Naive B cell (primary cell): ENCODE measurements at regions not wholly inside any gene's neighbourhood (a gene's known extent, or its start where the extent isn't known, plus 50 kb on each side); places are given as distances from the start of the nearest gene placed in this dataset.
A peak's percentile ranks its signal among the peaks of the same experiment; 100 is the strongest.
"Not testable (repeated sequence)": the region's sequence is repeated elsewhere in the genome, so short reads cannot be mapped to it uniquely, and the experiment has no call there.

ENCODE experiments used
- ATAC-seq, 2 donors: fragments of 150-1000 bp; cut with Tn5 transposase; 2 replicates each; pipeline ENCODE4 v1.10.0; 2021; ENCODE audit warnings: low read depth in 2 of 2, mild to moderate bottlenecking in 2 of 2, moderate library complexity in 2 of 2
- DNase-seq: peaks from one replicate; pipeline ENCODE4 v3.0.0; 2022
- H3K27ac Mint-ChIP-seq, 6 donors: one replicate each; pipeline ENCODE4 v1.8.0; 2020 to 2022; ENCODE audit warnings: mild to moderate bottlenecking in 6 of 6, mixed read lengths in 6 of 6, moderate library complexity in 5 of 6, inconsistent platforms in 2 of 6
- H3K27me3 Mint-ChIP-seq, 3 donors: one replicate each; pipeline ENCODE4 v1.8.0; 2021 to 2022; ENCODE audit warnings: mixed read lengths in 3 of 3, mild to moderate bottlenecking in 1 of 3
- H3K36me3 Mint-ChIP-seq, 2 donors: one replicate each; pipeline ENCODE4 v1.8.0; 2020 to 2022; ENCODE audit warnings: mixed read lengths in 2 of 2, inconsistent platforms in 1 of 2, mild to moderate bottlenecking in 1 of 2
- H3K4me1 Mint-ChIP-seq, 3 donors: one replicate each; pipeline ENCODE4 v1.8.0; 2020 to 2022; ENCODE audit warnings: mixed read lengths in 3 of 3, inconsistent platforms in 1 of 3, mild to moderate bottlenecking in 1 of 3, moderate library complexity in 1 of 3
- H3K4me3 Mint-ChIP-seq, 8 donors: one replicate each; pipeline ENCODE4 v1.8.0; 2020 to 2022; ENCODE audit warnings: mild to moderate bottlenecking in 8 of 8, mixed read lengths in 8 of 8, moderate library complexity in 8 of 8, inconsistent platforms in 2 of 8
- H3K9me3 Mint-ChIP-seq, 7 donors: one replicate each; pipeline ENCODE4 v1.8.0; 2020 to 2022; ENCODE audit warnings: mixed read lengths in 7 of 7, mild to moderate bottlenecking in 5 of 7, inconsistent platforms in 2 of 7, moderate library complexity in 1 of 7

- DNase-seq (no peak), ATAC-seq (no peak)
- H3K9me3 Mint-ChIP-seq, result peaks cover 10 to 36% (median 26%) of the 10 kb centered on the region in 7 donors
- no peak overlapping the region for H3K4me3 Mint-ChIP-seq
- H3K36me3 Mint-ChIP-seq, result peaks cover 5 to 16% of the 10 kb centered on the region in 2 donors
- H3K27me3 Mint-ChIP-seq, result no peaks in the 10 kb centered on the region
- peak overlapping the region in 2 of 6 donors; percentile 44 to 68 for H3K27ac Mint-ChIP-seq
- no peaks in the 10 kb centered on the region for H3K4me1 Mint-ChIP-seq
Observed at GRCh38 chr13:46479283-46479682, 73.7 kb upstream of the LRCH1 start.

- H3K36me3 Mint-ChIP-seq, result peaks cover 5 to 15% of the 10 kb centered on the region in 2 donors
- H3K9me3 Mint-ChIP-seq, result peaks cover 10 to 30% (median 20%) of the 10 kb centered on the region in 7 donors
- no peak overlapping the region for H3K4me3 Mint-ChIP-seq
- H3K4me1 Mint-ChIP-seq, result no peaks in the 10 kb centered on the region
- H3K27me3 Mint-ChIP-seq, result no peaks in the 10 kb centered on the region
- DNase-seq, result no peak
- H3K27ac Mint-ChIP-seq, result peak overlapping the region in 1 of 6 donors; percentile 67
- no peak for ATAC-seq
Observed at GRCh38 chr13:46478651-46479050, 74.3 kb upstream of the LRCH1 start.

GRCh38 chr13:46476174-46476573 is 76.8 kb upstream of the LRCH1 start:
- Mint-ChIP-seq H3K27ac (no peak overlapping the region), H3K27me3 (no peaks in the 10 kb centered on the region), H3K4me3 (no peak overlapping the region), H3K36me3 (peaks cover 0 to 4% of the 10 kb centered on the region in 2 donors), H3K9me3 (peaks cover 0 to 5% (median 2%) of the 10 kb centered on the region in 7 donors), H3K4me1 (no peaks in the 10 kb centered on the region)
- ATAC-seq (no peak), DNase-seq (no peak)

- H3K4me1 Mint-ChIP-seq, result no peaks in the 10 kb centered on the region
- no peaks in the 10 kb centered on the region for H3K36me3 Mint-ChIP-seq
- no peak for DNase-seq
- H3K4me3 Mint-ChIP-seq, result no peak overlapping the region
- no peaks in the 10 kb centered on the region for H3K27me3 Mint-ChIP-seq
- no peak overlapping the region for H3K27ac Mint-ChIP-seq
- ATAC-seq, result no peak
- H3K9me3 Mint-ChIP-seq, result peaks cover 0 to 2% (median 0%) of the 10 kb centered on the region in 7 donors
Observed at GRCh38 chr13:46475541-46475991, 77.4 kb upstream of the LRCH1 start.

GRCh38 chr13:46473806-46474205 is 79.2 kb upstream of the LRCH1 start:
- Mint-ChIP-seq H3K4me1 (no peaks in the 10 kb centered on the region), H3K4me3 (no peak overlapping the region), H3K9me3 (no peaks in the 10 kb centered on the region), H3K27ac (no peak overlapping the region), H3K36me3 (no peaks in the 10 kb centered on the region), H3K27me3 (no peaks in the 10 kb centered on the region)
- DNase-seq (no peak), ATAC-seq (no peak)

GRCh38 chr13:46472384-46472783 is 80.6 kb upstream of the LRCH1 start:
- Mint-ChIP-seq H3K36me3 (no peaks in the 10 kb centered on the region), H3K27me3 (no peaks in the 10 kb centered on the region), H3K27ac (no peak overlapping the region), H3K9me3 (no peaks in the 10 kb centered on the region), H3K4me1 (no peaks in the 10 kb centered on the region), H3K4me3 (no peak overlapping the region)
- DNase-seq, result no peak
- ATAC-seq, result no peak

GRCh38 chr13:46469699-46470098 is 82.6 kb upstream of the RUBCNL start:
- H3K4me3 Mint-ChIP-seq, ATAC-seq, H3K27ac Mint-ChIP-seq, H3K27me3 Mint-ChIP-seq, H3K4me1 Mint-ChIP-seq, DNase-seq, H3K9me3 Mint-ChIP-seq, H3K36me3 Mint-ChIP-seq: not testable (repeated sequence)

- H3K9me3 Mint-ChIP-seq, result no peaks in the 10 kb centered on the region
- DNase-seq, result no peak
- H3K4me3 Mint-ChIP-seq, result no peak overlapping the region
- no peak overlapping the region for H3K27ac Mint-ChIP-seq
- ATAC-seq, result no peak
- no peaks in the 10 kb centered on the region for H3K36me3 Mint-ChIP-seq
- no peaks in the 10 kb centered on the region for H3K4me1 Mint-ChIP-seq
- no peaks in the 10 kb centered on the region for H3K27me3 Mint-ChIP-seq
Observed at GRCh38 chr13:46468570-46469463, 81.8 kb upstream of the RUBCNL start.

- not testable (repeated sequence) for DNase-seq
Observed at GRCh38 chr13:46467694-46468093, 80.6 kb upstream of the RUBCNL start.

GRCh38 chr13:46466074-46466473 is 79.0 kb upstream of the RUBCNL start:
- H3K36me3 Mint-ChIP-seq, H3K27me3 Mint-ChIP-seq, H3K4me3 Mint-ChIP-seq, H3K27ac Mint-ChIP-seq, H3K4me1 Mint-ChIP-seq, DNase-seq, ATAC-seq, H3K9me3 Mint-ChIP-seq: not testable (repeated sequence)

More at GRCh38 chr13:46467694-46468093, 80.6 kb upstream of the RUBCNL start:
- not testable (repeated sequence) for H3K9me3 Mint-ChIP-seq, H3K4me3 Mint-ChIP-seq, H3K36me3 Mint-ChIP-seq, ATAC-seq, H3K4me1 Mint-ChIP-seq, H3K27me3 Mint-ChIP-seq, H3K27ac Mint-ChIP-seq

GRCh38 chr13:46463719-46464118 is 76.7 kb upstream of the RUBCNL start:
- no peaks in the 10 kb centered on the region for H3K27me3 Mint-ChIP-seq
- H3K27ac Mint-ChIP-seq, result no peak overlapping the region
- no peak for DNase-seq
- H3K4me1 Mint-ChIP-seq, result no peaks in the 10 kb centered on the region
- ATAC-seq, result no peak
- peaks cover 0 to 4% (median 4%) of the 10 kb centered on the region in 7 donors for H3K9me3 Mint-ChIP-seq
- H3K36me3 Mint-ChIP-seq, result no peaks in the 10 kb centered on the region
- peak overlapping the region in 1 of 8 donors; percentile 66 for H3K4me3 Mint-ChIP-seq

- not testable (repeated sequence) for H3K27ac Mint-ChIP-seq, H3K4me1 Mint-ChIP-seq, H3K27me3 Mint-ChIP-seq, ATAC-seq, DNase-seq, H3K4me3 Mint-ChIP-seq, H3K36me3 Mint-ChIP-seq, H3K9me3 Mint-ChIP-seq
Observed at GRCh38 chr13:46460223-46460622, 73.2 kb upstream of the RUBCNL start.

- DNase-seq, ATAC-seq, H3K36me3 Mint-ChIP-seq, H3K4me3 Mint-ChIP-seq, H3K27ac Mint-ChIP-seq, H3K4me1 Mint-ChIP-seq, H3K9me3 Mint-ChIP-seq, H3K27me3 Mint-ChIP-seq: not testable (repeated sequence)
Observed at GRCh38 chr13:46457255-46457654, 70.2 kb upstream of the RUBCNL start.

GRCh38 chr13:46455924-46456323 is 68.9 kb upstream of the RUBCNL start:
- not testable (repeated sequence) for H3K9me3 Mint-ChIP-seq, H3K4me1 Mint-ChIP-seq
- ATAC-seq, result peak; percentile 100

More at GRCh38 chr13:46455924-46456323, 68.9 kb upstream of the RUBCNL start:
- DNase-seq, result peak; percentile 65
- H3K36me3 Mint-ChIP-seq, H3K4me3 Mint-ChIP-seq, H3K27me3 Mint-ChIP-seq: not testable (repeated sequence)
- H3K27ac Mint-ChIP-seq, result peak overlapping the region in 1 of 6 donors; percentile 60
